H9 (cell line): ENCODE measurements at regions not wholly inside any gene's neighbourhood (a gene's known extent, or its start where the extent isn't known, plus 50 kb on each side); places are given as distances from the start of the nearest gene placed in this dataset.

ENCODE experiments used
- DNase-seq: peaks from one replicate; pipeline ENCODE4 v3.0.0-alpha.2; 2017
- H2AFZ ChIP-seq: one replicate; pipeline ENCODE4 v1.6.1; 2013; ENCODE audit warnings: mild to moderate bottlenecking, low read length, control low read depth, moderate library complexity
- H2AK5ac ChIP-seq: 2 replicates; pipeline ENCODE4 v1.6.1; 2013; ENCODE audit warnings: low read length, control low read depth, mixed read lengths; ENCODE audit not compliant: insufficient read length
- H2BK120ac ChIP-seq: one replicate; pipeline ENCODE4 v1.6.1; 2013; ENCODE audit warnings: low read depth, mild to moderate bottlenecking, low read length, control low read depth, inconsistent platforms; ENCODE audit not compliant: poor library complexity, severe bottlenecking
- H2BK12ac ChIP-seq: 2 replicates; pipeline ENCODE4 v1.6.1; 2013; ENCODE audit warnings: low read length, control low read depth, mixed read lengths, low read depth; ENCODE audit not compliant: insufficient read length
- H2BK15ac ChIP-seq: 2 replicates; pipeline ENCODE4 v1.6.1; 2013; ENCODE audit warnings: low read depth, low read length, control low read depth
- H2BK20ac ChIP-seq: one replicate; pipeline ENCODE4 v1.6.1; 2013; ENCODE audit warnings: low read depth, mild to moderate bottlenecking, low read length, control low read depth, inconsistent platforms; ENCODE audit not compliant: poor library complexity, severe bottlenecking
- H2BK5ac ChIP-seq: 2 replicates; pipeline ENCODE4 v1.6.1; 2013; ENCODE audit warnings: low read length, control low read depth, mixed read lengths; ENCODE audit not compliant: insufficient read length
- H3K14ac ChIP-seq: 2 replicates; pipeline ENCODE4 v1.6.1; 2013; ENCODE audit warnings: low read length, control low read depth; ENCODE audit not compliant: insufficient read depth
- H3K18ac ChIP-seq: 2 replicates; pipeline ENCODE4 v1.6.1; 2013; ENCODE audit warnings: low read depth, mild to moderate bottlenecking, mixed read lengths, low read length, control low read depth; ENCODE audit not compliant: insufficient read length
- H3K23ac ChIP-seq: 2 replicates; pipeline ENCODE4 v1.6.1; 2013; ENCODE audit warnings: low read length, control low read depth, mixed read lengths, low read depth; ENCODE audit not compliant: insufficient read length
- H3K23me2 ChIP-seq: 2 replicates; pipeline ENCODE4 v1.6.1; 2013; ENCODE audit warnings: low read depth, mild to moderate bottlenecking, mixed read lengths, low read length, control low read depth; ENCODE audit not compliant: insufficient read length, poor library complexity, severe bottlenecking
- H3K27ac ChIP-seq: 2 replicates; pipeline ENCODE4 v1.5.1; 2013; ENCODE audit warnings: low read length, control low read depth, mixed read lengths, low read depth; ENCODE audit not compliant: insufficient read length
- H3K27me3 ChIP-seq: 2 replicates; pipeline ENCODE4 v1.6.1; 2013; ENCODE audit warnings: low read length, control low read depth, inconsistent platforms; ENCODE audit not compliant: insufficient read depth
- H3K4ac ChIP-seq: 2 replicates; pipeline ENCODE4 v1.6.1; 2013; ENCODE audit warnings: low read depth, mild to moderate bottlenecking, control low read depth, inconsistent platforms, low read length, moderate library complexity
- H3K4me1 ChIP-seq: 2 replicates; pipeline ENCODE4 v1.6.1; 2013; ENCODE audit warnings: low read length, control low read depth, inconsistent platforms; ENCODE audit not compliant: insufficient read depth
- H3K4me2 ChIP-seq: 2 replicates; pipeline ENCODE4 v1.6.1; 2013; ENCODE audit warnings: low read length, control low read depth, mixed read lengths; ENCODE audit not compliant: insufficient read length, insufficient read depth
- H3K56ac ChIP-seq: 2 replicates; pipeline ENCODE4 v1.6.1; 2013; ENCODE audit warnings: low read depth, mild to moderate bottlenecking, mixed read lengths, low read length, control low read depth; ENCODE audit not compliant: insufficient read length
- H3K79me1 ChIP-seq: 2 replicates; pipeline ENCODE4 v1.6.1; 2013; ENCODE audit warnings: low read depth, mild to moderate bottlenecking, moderate library complexity, low read length, control low read depth, inconsistent platforms; ENCODE audit not compliant: insufficient read depth, poor library complexity, severe bottlenecking
- H3K79me2 ChIP-seq: 2 replicates; pipeline ENCODE4 v1.6.1; 2013; ENCODE audit warnings: low read length, control low read depth, inconsistent platforms; ENCODE audit not compliant: insufficient read depth
- H3K9ac ChIP-seq: 2 replicates; pipeline ENCODE4 v1.6.1; 2013; ENCODE audit warnings: low read length, control low read depth, mixed read lengths; ENCODE audit not compliant: insufficient read length; ENCODE audit errors: extremely low read depth
- H3K9me3 ChIP-seq: one replicate; pipeline ENCODE4 v1.6.1; 2013; ENCODE audit warnings: low read depth, low read length, inconsistent platforms; ENCODE audit not compliant: control insufficient read depth
- H3T11ph ChIP-seq: one replicate; pipeline ENCODE4 v1.6.1; 2013; ENCODE audit warnings: mild to moderate bottlenecking, low read length, control low read depth, inconsistent platforms
- H4K20me1 ChIP-seq: one replicate; pipeline ENCODE4 v1.6.1; 2013; ENCODE audit not compliant: control insufficient read depth, insufficient read length, insufficient read depth
- H4K5ac ChIP-seq: 2 replicates; pipeline ENCODE4 v1.6.1; 2013; ENCODE audit warnings: low read depth, mild to moderate bottlenecking, mixed read lengths, low read length, control low read depth; ENCODE audit not compliant: insufficient read length
- H4K8ac ChIP-seq: replicated peaks from 2 replicates; pipeline ENCODE4 v1.6.1; 2013; ENCODE audit warnings: low read length, control low read depth, mixed read lengths, low read depth; ENCODE audit not compliant: insufficient read length
- H4K91ac ChIP-seq: 2 replicates; pipeline ENCODE4 v1.6.1; 2013; ENCODE audit warnings: low read depth, mild to moderate bottlenecking, moderate library complexity, mixed read lengths, low read length, control low read depth; ENCODE audit not compliant: insufficient read length
- H3K27ac Mint-ChIP-seq, 3 experiments: 2 replicates in 2 of 3; 3 replicates in 1 of 3; pipeline ENCODE4 v1.8.0; 2020 to 2021; ENCODE audit warnings: mixed read lengths in 3 of 3, mild to moderate bottlenecking in 1 of 3, moderate library complexity in 1 of 3
- H3K27me3 Mint-ChIP-seq: 2 replicates; pipeline ENCODE4 v1.8.0; 2021; ENCODE audit warnings: low read depth, mild to moderate bottlenecking, moderate library complexity, mixed read lengths
- H3K36me3 Mint-ChIP-seq, 3 experiments: 2 replicates in 2 of 3; 3 replicates in 1 of 3; pipeline ENCODE4 v1.8.0; 2020 to 2021; ENCODE audit warnings: low read depth in 3 of 3, mixed read lengths in 3 of 3; ENCODE audit not compliant: insufficient read depth in 1 of 3
- H3K4me1 Mint-ChIP-seq, 2 experiments: 2 replicates each; pipeline ENCODE4 v1.8.0; 2020; ENCODE audit warnings: mixed read lengths in 2 of 2
- H3K4me3 Mint-ChIP-seq, 2 experiments: 2 replicates in 1 of 2; 3 replicates in 1 of 2; pipeline ENCODE4 v1.8.0; 2020 to 2021; ENCODE audit warnings: mild to moderate bottlenecking in 2 of 2, mixed read lengths in 2 of 2, moderate library complexity in 1 of 2
- H3K9me3 Mint-ChIP-seq, 2 experiments: 2 replicates in 1 of 2; 3 replicates in 1 of 2; pipeline ENCODE4 v1.8.0; 2020; ENCODE audit warnings: mild to moderate bottlenecking in 2 of 2, mixed read lengths in 2 of 2, moderate library complexity in 1 of 2
- WGBS: extraction: QIAGEN DNeasy Blood & Tissue Kit; methylation state at CpG from one replicate; pipeline ENCODE4 v1.1.7; 2013; ENCODE audit warnings: missing lambda C conversion rate, low lambda C conversion rate, mixed read lengths; ENCODE audit not compliant: insufficient read length; ENCODE audit errors: extremely low coverage; 5-methylcytosine and 5-hydroxymethylcytosine counted together
- TF ChIP-seq, protein P1 (sequence below): fragments of 200-600 bp; sonication (generic); conservative IDR thresholded peaks from 3 replicates; pipeline ENCODE4 v1.8.0; 2021; ENCODE audit warnings: antibody characterized with exemption, mild to moderate bottlenecking

DNA sequence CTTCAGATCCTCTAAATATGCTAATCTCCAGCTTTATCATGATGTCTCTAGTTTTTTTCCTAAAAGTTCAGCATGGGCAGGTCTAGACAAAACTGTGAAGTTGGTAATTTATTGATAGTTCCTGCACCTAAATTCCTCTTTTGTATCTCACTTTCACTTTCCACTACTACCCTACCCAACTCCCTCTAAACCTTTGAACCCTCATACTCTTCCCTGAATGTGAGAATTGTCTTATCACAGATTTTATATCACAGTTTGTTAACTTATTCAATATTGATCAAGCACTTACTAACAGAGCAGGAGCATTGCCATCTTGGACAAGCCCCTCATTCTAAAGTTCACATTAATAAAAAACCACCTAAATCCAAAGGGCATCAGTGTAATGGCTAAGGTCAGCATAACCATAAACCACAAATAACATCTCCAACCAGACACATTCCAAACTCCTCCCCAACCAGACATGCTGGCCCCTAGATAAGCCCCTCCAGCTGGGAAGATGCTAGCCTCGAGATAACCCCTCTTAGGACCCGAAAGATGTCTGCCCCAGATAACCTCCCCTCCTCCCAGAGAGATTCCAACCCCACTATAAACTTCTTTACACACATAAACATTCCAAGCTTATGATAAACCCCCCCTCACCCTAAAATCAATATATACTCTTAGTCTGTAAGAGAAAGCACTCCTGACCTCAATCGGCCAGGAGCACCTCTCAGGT, 78.7 kb downstream of the FSCB start:
- H2BK20ac ChIP-seq = no peak overlapping the region
- no peak overlapping the region for H3K4me2 ChIP-seq
- H4K91ac ChIP-seq = no peak overlapping the region

More for the DNA sequence above, 78.7 kb downstream of the FSCB start:
- no peak overlapping the region for H2BK12ac ChIP-seq
- no peaks in the 10 kb centered on the region for H3K27me3 ChIP-seq
- H3K79me1 ChIP-seq = no peaks in the 10 kb centered on the region
- no peak overlapping the region for H3K23ac ChIP-seq
- H4K5ac ChIP-seq = no peak overlapping the region
- H3K23me2 ChIP-seq = no peaks in the 10 kb centered on the region
- no peak overlapping the region for H2AK5ac ChIP-seq
- no peaks in the 10 kb centered on the region for H4K20me1 ChIP-seq
- no peak overlapping the region for H3T11ph ChIP-seq
- TF ChIP-seq, protein P1, sequence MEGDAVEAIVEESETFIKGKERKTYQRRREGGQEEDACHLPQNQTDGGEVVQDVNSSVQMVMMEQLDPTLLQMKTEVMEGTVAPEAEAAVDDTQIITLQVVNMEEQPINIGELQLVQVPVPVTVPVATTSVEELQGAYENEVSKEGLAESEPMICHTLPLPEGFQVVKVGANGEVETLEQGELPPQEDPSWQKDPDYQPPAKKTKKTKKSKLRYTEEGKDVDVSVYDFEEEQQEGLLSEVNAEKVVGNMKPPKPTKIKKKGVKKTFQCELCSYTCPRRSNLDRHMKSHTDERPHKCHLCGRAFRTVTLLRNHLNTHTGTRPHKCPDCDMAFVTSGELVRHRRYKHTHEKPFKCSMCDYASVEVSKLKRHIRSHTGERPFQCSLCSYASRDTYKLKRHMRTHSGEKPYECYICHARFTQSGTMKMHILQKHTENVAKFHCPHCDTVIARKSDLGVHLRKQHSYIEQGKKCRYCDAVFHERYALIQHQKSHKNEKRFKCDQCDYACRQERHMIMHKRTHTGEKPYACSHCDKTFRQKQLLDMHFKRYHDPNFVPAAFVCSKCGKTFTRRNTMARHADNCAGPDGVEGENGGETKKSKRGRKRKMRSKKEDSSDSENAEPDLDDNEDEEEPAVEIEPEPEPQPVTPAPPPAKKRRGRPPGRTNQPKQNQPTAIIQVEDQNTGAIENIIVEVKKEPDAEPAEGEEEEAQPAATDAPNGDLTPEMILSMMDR = no peak
- H3K36me3 Mint-ChIP-seq = peaks cover 0 to 7% (median 2%) of the 10 kb centered on the region in 3 experiments; a peak in 3 of 7 replicates
- no peak overlapping the region for H3K27ac ChIP-seq
- H3K4ac ChIP-seq = no peak overlapping the region
- no peak overlapping the region for H2AFZ ChIP-seq
- no peaks in the 10 kb centered on the region for H3K27me3 Mint-ChIP-seq
- H3K56ac ChIP-seq = no peak overlapping the region
- H3K9me3 Mint-ChIP-seq = peaks cover 2 to 10% of the 10 kb centered on the region in 2 experiments; a peak in 3 of 5 replicates
- peaks cover 2 to 3% of the 10 kb centered on the region in 2 experiments; a peak in 2 of 4 replicates for H3K4me1 Mint-ChIP-seq
- H3K4me3 Mint-ChIP-seq = no peak overlapping the region
- no peak overlapping the region for H2BK120ac ChIP-seq
- H3K79me2 ChIP-seq = no peaks in the 10 kb centered on the region
- no peak overlapping the region for H3K14ac ChIP-seq
- no peaks in the 10 kb centered on the region for H3K9me3 ChIP-seq
- H4K8ac ChIP-seq = no peak overlapping the region
- H3K9ac ChIP-seq = no peak overlapping the region
- DNase-seq = no peak
- H3K18ac ChIP-seq = no peak overlapping the region
- no peak overlapping the region for H3K27ac Mint-ChIP-seq
- H3K4me1 ChIP-seq = no peaks in the 10 kb centered on the region
- no CpG with 5 or more reads among the region's 3 CpGs for WGBS
- H2BK5ac ChIP-seq = no peak overlapping the region
- H2BK15ac ChIP-seq = no peak overlapping the region
